ENCODE measurements at regions not wholly inside any gene's neighbourhood (a gene's known extent, or its start where the extent isn't known, plus 50 kb on each side); places are given as distances from the start of the nearest gene placed in this dataset.

GRCh38 chr7:142352543-142352942 lies 94.7 kb upstream of the PRSS58 start:
- DNase-seq (ENCODE audit: low read depth): no peak
- no peak overlapping the region for H3K4me3 ChIP-seq (ENCODE audit: control insufficient read depth, low read depth, low read length)
- TF ChIP-seq CTCF (IDR thresholded peaks at IDR 0.05; ENCODE audit: control insufficient read depth, insufficient read depth, low read depth, low read length, missing control alignments): no peak

GRCh38 chr7:142351145-142351544 lies 93.3 kb upstream of the PRSS58 start:
- no peak for DNase-seq (ENCODE audit: low read depth)
- no peak overlapping the region for H3K4me3 ChIP-seq (ENCODE audit: control insufficient read depth, low read depth, low read length)
- TF ChIP-seq CTCF (IDR thresholded peaks at IDR 0.05; ENCODE audit: control insufficient read depth, insufficient read depth, low read depth, low read length, missing control alignments): no peak

- DNase-seq (ENCODE audit: low read depth): no peak
- TF ChIP-seq CTCF (IDR thresholded peaks at IDR 0.05; ENCODE audit: control insufficient read depth, insufficient read depth, low read depth, low read length, missing control alignments): no peak
- H3K4me3 ChIP-seq (ENCODE audit: control insufficient read depth, low read depth, low read length): no peak overlapping the region
Observed at GRCh38 chr7:142349670-142350405, 92.0 kb upstream of the PRSS58 start.

- no peak for TF ChIP-seq CTCF (IDR thresholded peaks at IDR 0.05; ENCODE audit: control insufficient read depth, insufficient read depth, low read depth, low read length, missing control alignments)
- no peak for DNase-seq (ENCODE audit: low read depth)
- H3K4me3 ChIP-seq (ENCODE audit: control insufficient read depth, low read depth, low read length): no peak overlapping the region
Observed at GRCh38 chr7:142348921-142349405, 91.1 kb upstream of the PRSS58 start.

GRCh38 chr7:142348100-142348499 lies 90.2 kb upstream of the PRSS58 start:
- TF ChIP-seq CTCF (IDR thresholded peaks at IDR 0.05; ENCODE audit: control insufficient read depth, insufficient read depth, low read depth, low read length, missing control alignments): no peak
- DNase-seq (ENCODE audit: low read depth): no peak
- H3K4me3 ChIP-seq (ENCODE audit: control insufficient read depth, low read depth, low read length): no peak overlapping the region

GRCh38 chr7:142347091-142347490 lies 89.2 kb upstream of the PRSS58 start:
- no peak for DNase-seq (ENCODE audit: low read depth)
- no peak for TF ChIP-seq CTCF (IDR thresholded peaks at IDR 0.05; ENCODE audit: control insufficient read depth, insufficient read depth, low read depth, low read length, missing control alignments)
- H3K4me3 ChIP-seq (ENCODE audit: control insufficient read depth, low read depth, low read length): no peak overlapping the region
